Upper lobe of left lung (tissue), 6 donors: ENCODE measurements at regions not wholly inside any gene's neighbourhood (a gene's known extent, or its start where the extent isn't known, plus 50 kb on each side); places are given as distances from the start of the nearest gene placed in this dataset.

Experiments
- ATAC-seq, 2 donors: fragments of 200-7000 bp; cut with Tn5 transposase; one replicate each; pipeline ENCODE4 v1.9.1; 2022; ENCODE audit warnings: mild to moderate bottlenecking in 2 of 2, moderate library complexity in 2 of 2; ENCODE audit not compliant: low FRiP score in 2 of 2
- DNase-seq, 2 donors: peaks; one replicate each; pipeline ENCODE4 v3.0.0-alpha.2; 2019 to 2020
- H3K27ac ChIP-seq, 4 donors: fragments of 200-600 bp; sonication (generic); one replicate each; pipeline ENCODE4 v1.5.1; 2016 to 2019
- H3K27me3 ChIP-seq, 4 donors: fragments of 200-600 bp; sonication (generic); one replicate each; pipeline ENCODE4 v1.5.1; 2017 to 2019
- H3K36me3 ChIP-seq, 4 donors: fragments of 200-600 bp; sonication (generic); one replicate each; pipeline ENCODE4 v1.5.1; 2016 to 2019
- H3K4me1 ChIP-seq, 4 donors: fragments of 200-600 bp; sonication (generic); one replicate each; pipeline ENCODE4 v1.5.1; 2018 to 2019
- H3K4me3 ChIP-seq, 4 donors: fragments of 200-600 bp; sonication (generic); one replicate each; pipeline ENCODE4 v1.5.1; 2017 to 2019; ENCODE audit warnings: mild to moderate bottlenecking in 2 of 4, moderate library complexity in 1 of 4
- H3K9me3 ChIP-seq, 4 donors: fragments of 200-600 bp; sonication (generic); one replicate each; pipeline ENCODE4 v1.5.1; 2018 to 2019
- CTCF ChIP-seq, 6 experiments: fragments of 450-650 bp in 4 of 6; fragments of 200-600 bp in 2 of 6; sonication (generic) in 2 of 6; IDR thresholded peaks; one replicate each; pipeline ENCODE4 v1.5.1; 2016 to 2019; ENCODE audit warnings: antibody characterized with exemption in 6 of 6
- EP300 ChIP-seq, 4 donors: sonication (generic); formaldehyde crosslinking; IDR thresholded peaks; one replicate each; pipeline ENCODE4 v1.5.1; 2017; ENCODE audit warnings: antibody characterized with exemption in 4 of 4, control low read depth in 2 of 4
- POLR2A ChIP-seq, 4 donors: fragments of 450-650 bp; IDR thresholded peaks; one replicate each; pipeline ENCODE4 v1.5.1; 2016 to 2017; ENCODE audit warnings: antibody characterized with exemption in 4 of 4, mild to moderate bottlenecking in 2 of 4
- POLR2AphosphoS5 ChIP-seq, 2 donors: sonication (generic); formaldehyde crosslinking; IDR thresholded peaks; one replicate each; pipeline ENCODE4 v1.5.1; 2017; ENCODE audit warnings: antibody characterized with exemption in 2 of 2
- whole genome bisulfite sequencing, 2 donors: methylation state at CpG; one replicate each; pipeline ENCODE4 v1.1.5; 2017 to 2018; 5-methylcytosine and 5-hydroxymethylcytosine counted together
- donor health status: DM: no; HTN: no; CAD: no; lungs with moderate emphysema.
- donor health status: DM: no; HTN: yes; CAD: no; lungs with severe emphysema.

- no peak for ATAC-seq
- TF ChIP-seq EP300 (IDR thresholded peaks at IDR 0.05), result no peak
- Histone ChIP-seq H3K27ac (no peak overlapping the region), H3K27me3 (no peaks in the 10 kb centered on the region), H3K4me1 (peaks cover 5 to 12% (median 8%) of the 10 kb centered on the region in 4 donors), H3K36me3 (no peaks in the 10 kb centered on the region), H3K9me3 (no peaks in the 10 kb centered on the region), H3K4me3 (no peak overlapping the region)
- DNase-seq, result no peak
- WGBS, 2 donors, result 59 to 64% methylated on average over 2 of the region's 2 CpGs
These were observed 130.1 kb downstream of the TLR5 start for GRCh38 chr1:223012938-223013337.

DNA sequence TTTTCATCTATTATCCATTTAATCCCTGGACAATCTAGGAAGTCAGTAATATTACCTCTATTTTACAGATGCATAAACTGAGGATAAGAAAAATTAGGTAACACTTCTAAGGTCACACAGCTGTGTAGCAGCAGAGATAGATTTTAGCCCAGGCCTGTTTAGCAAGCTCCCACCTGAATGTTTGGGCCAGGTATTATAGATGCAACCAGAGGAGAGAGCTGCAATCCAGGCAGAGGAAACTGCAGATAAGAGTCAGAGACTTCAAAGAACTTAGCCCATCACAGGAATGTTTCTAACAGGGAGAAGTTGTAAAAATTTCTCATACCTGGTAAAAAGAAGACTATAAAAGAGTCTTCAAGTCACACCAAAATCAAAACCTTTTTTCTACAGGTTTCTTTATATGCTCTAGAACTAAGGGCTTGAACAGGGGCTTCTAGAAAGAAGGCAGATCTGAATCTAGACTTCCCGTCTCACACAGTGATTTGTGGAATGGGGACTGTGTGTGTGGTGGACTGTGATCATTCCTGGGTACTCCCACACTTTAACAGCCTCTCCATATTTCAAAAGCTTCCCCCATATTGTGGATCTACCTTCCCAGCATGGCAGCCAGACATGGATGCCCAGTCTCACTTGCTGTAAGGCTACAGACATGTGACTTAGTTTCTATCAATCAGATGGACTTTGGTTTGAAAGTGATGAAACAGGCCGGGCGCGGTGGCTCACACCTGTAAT lies 128.7 kb downstream of the TLR5 start:
- ATAC-seq, result no peak
- H3K4me3 ChIP-seq, result no peak overlapping the region
- peaks cover 5 to 12% (median 7%) of the 10 kb centered on the region in 4 donors for H3K4me1 ChIP-seq
- no peak for DNase-seq
- WGBS, 2 donors, result 93 to 98% methylated on average over 4 of the region's 4 CpGs
- TF ChIP-seq POLR2A (IDR thresholded peaks at IDR 0.05) (no peak), POLR2AphosphoS5 (IDR thresholded peaks at IDR 0.05) (no peak), EP300 (IDR thresholded peaks at IDR 0.05) (no peak), CTCF (IDR thresholded peaks at IDR 0.05) (no peak)
- no peaks in the 10 kb centered on the region for H3K9me3 ChIP-seq
- H3K27me3 ChIP-seq, result no peaks in the 10 kb centered on the region
- H3K36me3 ChIP-seq, result no peaks in the 10 kb centered on the region
- H3K27ac ChIP-seq, result no peak overlapping the region

- TF ChIP-seq CTCF (IDR thresholded peaks at IDR 0.05) (no peak), POLR2A (IDR thresholded peaks at IDR 0.05) (no peak), POLR2AphosphoS5 (IDR thresholded peaks at IDR 0.05) (no peak), EP300 (IDR thresholded peaks at IDR 0.05) (no peak)
- Histone ChIP-seq H3K4me3 (no peak overlapping the region), H3K27ac (peak overlapping the region in 3 of 4 donors; percentile 43 to 82 (median 80)), H3K36me3 (no peaks in the 10 kb centered on the region), H3K27me3 (no peaks in the 10 kb centered on the region), H3K4me1 (peaks cover 5 to 11% (median 8%) of the 10 kb centered on the region in 4 donors), H3K9me3 (no peaks in the 10 kb centered on the region)
- ATAC-seq (no peak), DNase-seq (no peak)
- 77 to 100% methylated on average over 1 of the region's 1 CpG for WGBS, 2 donors
These were observed 126.7 kb downstream of the TLR5 start for GRCh38 chr1:223016381-223016780.

DNA sequence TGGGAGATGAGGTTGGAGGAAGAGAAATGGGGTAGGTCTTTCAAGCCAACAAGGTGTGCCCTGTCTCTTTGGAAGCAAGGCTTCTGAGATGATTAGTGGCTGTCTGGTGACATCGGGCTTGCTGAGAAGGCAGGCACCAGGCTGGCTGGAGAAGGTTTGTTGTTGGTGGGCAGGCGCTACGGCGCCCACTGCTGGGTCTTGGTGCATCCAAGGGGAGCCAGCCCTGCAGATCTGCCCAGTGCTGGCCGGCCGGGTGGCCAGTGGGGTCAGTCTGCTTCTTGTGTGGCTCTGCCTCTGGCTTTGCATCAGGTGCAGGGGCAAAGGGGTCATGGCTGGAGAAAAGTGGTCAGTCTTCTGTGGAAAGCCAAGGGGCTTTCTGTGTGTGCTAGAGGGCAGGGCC lies 126.2 kb downstream of the TLR5 start:
- peak in 1 of 2 donors; percentile 68 for DNase-seq
- no peak for TF ChIP-seq CTCF (IDR thresholded peaks at IDR 0.05)
- no peak for TF ChIP-seq POLR2AphosphoS5 (IDR thresholded peaks at IDR 0.05)
- TF ChIP-seq EP300 (IDR thresholded peaks at IDR 0.05), result no peak
- no peak for TF ChIP-seq POLR2A (IDR thresholded peaks at IDR 0.05)

GRCh38 chr1:223017291-223017690 lies 125.8 kb downstream of the TLR5 start:
- no peak for DNase-seq
- H3K9me3 ChIP-seq, result no peaks in the 10 kb centered on the region
- H3K4me3 ChIP-seq, result no peak overlapping the region
- ATAC-seq, result no peak
- TF ChIP-seq POLR2AphosphoS5 (IDR thresholded peaks at IDR 0.05) (peak; percentile 64 to 75), CTCF (IDR thresholded peaks at IDR 0.05) (no peak), EP300 (IDR thresholded peaks at IDR 0.05) (peak in 1 of 4 donors; percentile 47)
- H3K36me3 ChIP-seq, result no peaks in the 10 kb centered on the region
- WGBS, 2 donors, result 48 to 59% methylated on average over 6 of the region's 8 CpGs
- peaks cover 5 to 12% (median 11%) of the 10 kb centered on the region in 4 donors for H3K4me1 ChIP-seq
- H3K27me3 ChIP-seq, result no peaks in the 10 kb centered on the region
- H3K27ac ChIP-seq, result peak overlapping the region; percentile 12 to 82 (median 62)

More for the DNA sequence above, 126.2 kb downstream of the TLR5 start:
- H3K9me3 ChIP-seq, result no peaks in the 10 kb centered on the region
- no peak overlapping the region for H3K4me3 ChIP-seq
- ATAC-seq, result peak in 1 of 2 donors; percentile 15
- H3K27ac ChIP-seq, result peak overlapping the region; percentile 12 to 82 (median 62)
- peaks cover 5 to 11% (median 7%) of the 10 kb centered on the region in 4 donors for H3K4me1 ChIP-seq
- H3K27me3 ChIP-seq, result no peaks in the 10 kb centered on the region
- H3K36me3 ChIP-seq, result no peaks in the 10 kb centered on the region
- WGBS, 2 donors, result 70 to 88% methylated on average over 3 to 6 of the region's 6 CpGs
